ENCODE measurements at regions not wholly inside any gene's neighbourhood (a gene's known extent, or its start where the extent isn't known, plus 50 kb on each side); places are given as distances from the start of the nearest gene placed in this dataset.

- TF ChIP-seq POLR2A (IDR thresholded peaks at IDR 0.05), result no peak
- TF ChIP-seq CTCF (IDR thresholded peaks at IDR 0.05), result no peak
Measured at GRCh38 chr13:99873141-99873540, 98.4 kb downstream of the ZIC5 start.

Data from uterus (tissue), 2 donors.